ENCODE measurements at regions not wholly inside any gene's neighbourhood (a gene's known extent, or its start where the extent isn't known, plus 50 kb on each side); places are given as distances from the start of the nearest gene placed in this dataset.

- no peak overlapping the region for H3K4me3 ChIP-seq (ENCODE audit: low read depth, low read length)
- TF ChIP-seq CTCF (IDR thresholded peaks at IDR 0.05; ENCODE audit: low read depth, low read length) = no peak
Measured at GRCh38 chr7:124532166-124532565, 233.4 kb downstream of the GPR37 start.

- no peak for TF ChIP-seq CTCF (IDR thresholded peaks at IDR 0.05; ENCODE audit: low read depth, low read length)
- no peak overlapping the region for H3K4me3 ChIP-seq (ENCODE audit: low read depth, low read length)
Measured at GRCh38 chr7:124516911-124517310, 248.7 kb downstream of the GPR37 start.

- no peak overlapping the region for H3K4me3 ChIP-seq (ENCODE audit: low read depth, low read length)
- TF ChIP-seq CTCF (IDR thresholded peaks at IDR 0.05; ENCODE audit: low read depth, low read length) = no peak
Measured at GRCh38 chr7:124515106-124515830, 250.3 kb downstream of the GPR37 start.

- no peak overlapping the region for H3K4me3 ChIP-seq (ENCODE audit: low read depth, low read length)
- no peak for TF ChIP-seq CTCF (IDR thresholded peaks at IDR 0.05; ENCODE audit: low read depth, low read length)
Measured at GRCh38 chr7:124514471-124514870, 251.1 kb downstream of the GPR37 start.

GRCh38 chr7:124497176-124497575 lies 268.4 kb downstream of the GPR37 start:
- no peak overlapping the region for H3K4me3 ChIP-seq (ENCODE audit: low read depth, low read length)
- no peak for TF ChIP-seq CTCF (IDR thresholded peaks at IDR 0.05; ENCODE audit: low read depth, low read length)

GRCh38 chr7:124489925-124490324 lies 275.7 kb downstream of the GPR37 start:
- TF ChIP-seq CTCF (IDR thresholded peaks at IDR 0.05; ENCODE audit: low read depth, low read length) = no peak
- H3K4me3 ChIP-seq (ENCODE audit: low read depth, low read length) = no peak overlapping the region

GRCh38 chr7:124489082-124489819 lies 276.3 kb downstream of the GPR37 start:
- H3K4me3 ChIP-seq (ENCODE audit: low read depth, low read length) = no peak overlapping the region
- TF ChIP-seq CTCF (IDR thresholded peaks at IDR 0.05; ENCODE audit: low read depth, low read length) = no peak
